K562 (cell line): ENCODE measurements at regions not wholly inside any gene's neighbourhood (a gene's known extent, or its start where the extent isn't known, plus 50 kb on each side); places are given as distances from the start of the nearest gene placed in this dataset.

Experiments used
- ATAC-seq: fragments of 200-7000 bp; cut with Tn5 transposase; 3 replicates; pipeline ENCODE4 v1.9.1; 2020; ENCODE audit warnings: moderate library complexity
- BruUV-seq: library from RNA; stranded (reverse); fragments of 400-500 nt; replicated peaks from 2 replicates; lab custom pipeline; 2021; lab: Mats Ljungman, UMichigan
- CTCF ChIA-PET: fragments of 300-600 bp; formaldehyde crosslinking; extraction: SDS; loops from one replicate; lab custom pipeline; 2021; ENCODE audit warnings: low intra/inter-chr PET ratio; lab: Yijun Ruan, JAX
- POLR2A ChIA-PET: fragments of 300-600, 350-650 bp; sonication (Branson Sonifier 250); formaldehyde crosslinking; extraction: SDS; loops from one replicate; lab custom pipeline; 2021; ENCODE audit warnings: antibody characterized with exemption, inconsistent platforms; lab: Yijun Ruan, JAX
- DNase-seq, 4 experiments: peaks; one replicate each; pipeline versions ENCODE4 v3.0.0 to v3.0.0-alpha.2; 2011 to 2018; ENCODE audit warnings: low spot score in 3 of 4, mixed read lengths in 3 of 4; ENCODE audit errors: extremely low read depth in 1 of 4
- FAIRE-seq: peaks from 2 replicates; lab custom pipeline; 2011; peaks lifted over from hg19 to GRCh38; lab: Jason Lieb, UNC
- H2AFZ ChIP-seq: 2 replicates; pipeline ENCODE4 v1.6.0; 2011; ENCODE audit warnings: low read depth, low read length, control low read depth, inconsistent platforms
- H3K27ac ChIP-seq: fragments of 200-600 bp; 3 replicates; pipeline ENCODE4 v1.8.0; 2011; ENCODE audit warnings: low read depth, mild to moderate bottlenecking, control low read depth, inconsistent platforms, low read length, moderate library complexity, mixed read lengths; ENCODE audit errors: extremely low read depth
- H3K27me3 ChIP-seq, 2 experiments: fragments of 300-600 bp in 1 of 2; 2 replicates in 1 of 2; 3 replicates in 1 of 2; pipeline versions ENCODE4 v1.6.0 to v1.8.0; 2011; ENCODE audit warnings: inconsistent platforms in 2 of 2, low read length in 2 of 2, mild to moderate bottlenecking in 1 of 2, mixed read lengths in 1 of 2, moderate library complexity in 1 of 2; ENCODE audit not compliant: control insufficient read depth in 2 of 2, insufficient read depth in 2 of 2
- H3K36me3 ChIP-seq: fragments of 300-600 bp; 3 replicates; pipeline ENCODE4 v1.8.0; 2011; ENCODE audit warnings: mild to moderate bottlenecking, low read length, inconsistent platforms; ENCODE audit not compliant: control insufficient read depth, insufficient read depth
- H3K4me1 ChIP-seq, 2 experiments: fragments of 200-600 bp in 1 of 2; replicated peaks in 1 of 2; 2 replicates in 1 of 2; 3 replicates in 1 of 2; pipeline versions ENCODE4 v1.5.1 to v1.8.0; 2011; ENCODE audit warnings: inconsistent platforms in 2 of 2, low read length in 2 of 2, mild to moderate bottlenecking in 1 of 2, mixed read lengths in 1 of 2, moderate library complexity in 1 of 2; ENCODE audit not compliant: control insufficient read depth in 2 of 2, insufficient read depth in 2 of 2
- H3K4me2 ChIP-seq: 2 replicates; pipeline ENCODE4 v1.6.1; 2011; ENCODE audit warnings: low read length, control low read depth, inconsistent platforms, mixed read lengths; ENCODE audit not compliant: insufficient read depth
- H3K4me3 ChIP-seq: fragments of 200-600 bp; sonication (generic), shearing (Covaris generic); 2 replicates; pipeline ENCODE4 v1.5.1; 2016; ENCODE audit warnings: control low read depth, inconsistent platforms
- H3K79me2 ChIP-seq: fragments of 200-600 bp; 3 replicates; pipeline ENCODE4 v1.8.0; 2011; ENCODE audit warnings: low read length, inconsistent platforms; ENCODE audit not compliant: control insufficient read depth, insufficient read depth
- H3K9ac ChIP-seq, 2 experiments: 2 replicates each; pipeline versions ENCODE4 v1.6.0 to v1.6.1; 2011; ENCODE audit warnings: low read depth in 2 of 2, low read length in 2 of 2, control low read depth in 1 of 2, inconsistent platforms in 1 of 2, mild to moderate bottlenecking in 1 of 2, mixed read lengths in 1 of 2; ENCODE audit not compliant: insufficient read depth in 1 of 2
- H3K9me1 ChIP-seq: one replicate; pipeline ENCODE4 v1.6.0; 2011; ENCODE audit warnings: inconsistent platforms, mild to moderate bottlenecking, low read length, moderate library complexity; ENCODE audit not compliant: control insufficient read depth, insufficient read depth
- H3K9me3 ChIP-seq: replicated peaks from 2 replicates; pipeline ENCODE4 v1.5.1; 2011; ENCODE audit warnings: low read depth, low read length, inconsistent platforms; ENCODE audit not compliant: control insufficient read depth, insufficient read depth
- H4K20me1 ChIP-seq: replicated peaks from 2 replicates; pipeline ENCODE4 v1.6.1; 2011; ENCODE audit warnings: low read length, inconsistent platforms, mixed read lengths; ENCODE audit not compliant: control insufficient read depth, insufficient read depth
- GTF2E2 ChIP-seq: fragments of 200-800 bp; sonication (Bioruptor generic); IDR thresholded peaks from 2 replicates; pipeline ENCODE4 v1.6.1; 2016; ENCODE audit warnings: missing genetic modification characterization, missing compliant biosample characterization
- MAFK ChIP-seq: IDR thresholded peaks from 2 replicates; pipeline ENCODE4 v1.6.1; 2011; ENCODE audit warnings: low read length, improper control_type of control experiment
- RB1 ChIP-seq: fragments of 450-650 bp; IDR thresholded peaks from 2 replicates; pipeline ENCODE4 v1.6.1; 2017; ENCODE audit warnings: low read depth, mild to moderate bottlenecking
- RBFOX2 ChIP-seq: fragments of 200-400 bp; formaldehyde crosslinking; IDR thresholded peaks from 2 replicates; pipeline ENCODE4 v1.6.1; 2017; ENCODE audit warnings: low read depth, mild to moderate bottlenecking, low read length, moderate library complexity
- TCFL5 ChIP-seq: fragments of 250-450 bp; sonication (Bioruptor Pico); conservative IDR thresholded peaks from 2 replicates; pipeline ENCODE4 v1.6.1; 2021; ENCODE audit warnings: mild to moderate bottlenecking, moderate library complexity, matching md5 sums
- UBTF ChIP-seq, 2 experiments: IDR thresholded peaks; 2 replicates each; pipeline ENCODE4 v1.6.1; 2012; ENCODE audit warnings: improper control_type of control experiment in 2 of 2, low read depth in 2 of 2, low read length in 2 of 2, borderline replicate concordance in 1 of 2
- ZNF280B ChIP-seq: fragments of 250-450 bp; sonication (Bioruptor Pico); IDR thresholded peaks from 2 replicates; pipeline ENCODE4 v1.5.1; 2021; ENCODE audit warnings: mild to moderate bottlenecking
- ZNF408 ChIP-seq: fragments of 250-450 bp; sonication (Bioruptor Pico); IDR thresholded peaks from 2 replicates; pipeline ENCODE4 v1.4.0; 2020; ENCODE audit warnings: low read depth, mild to moderate bottlenecking, moderate library complexity
- WGBS: fragments of 100-300 bp; shearing (Covaris generic); methylation state at CpG from one replicate; pipeline ENCODE4 v1.1.6; 2016; ENCODE audit warnings: low coverage, mixed read lengths; ENCODE audit not compliant: insufficient coverage; ENCODE audit errors: missing lambda C conversion rate; 5-methylcytosine and 5-hydroxymethylcytosine counted together
- in situ Hi-C: fragments of 300-500 bp; cut with MboI; formaldehyde crosslinking; loops from 4 replicates; pipeline ENCODE4 v1.15.0; 2018; ENCODE audit warnings: inconsistent platforms, mixed read lengths
- intact Hi-C: fragments of 100-400 bp; cut with micrococcal nuclease; formaldehyde crosslinking; loops from 2 replicates; pipeline ENCODE4 v1.14.2; 2022

- Histone ChIP-seq H3K36me3 (no peaks in the 10 kb centered on the region), H3K4me2 (no peak overlapping the region), H3K79me2 (no peaks in the 10 kb centered on the region), H3K27ac (no peak overlapping the region), H3K27me3 (no peaks in the 10 kb centered on the region), H3K4me1 (no peaks in the 10 kb centered on the region), H4K20me1 (no peaks in the 10 kb centered on the region), H3K9me3 (no peaks in the 10 kb centered on the region), H2AFZ (no peak overlapping the region), H3K9me1 (no peaks in the 10 kb centered on the region), H3K4me3 (no peak overlapping the region), H3K9ac (no peak overlapping the region)
- ChIA-PET POLR2A (interaction anchor here (0.7 kb wide), 1 partner anchor 74 kb away, joined by 3 read pairs; no protein-coding TSS in a partner anchor), CTCF (no interaction called here)
- in situ Hi-C loops: no loop called here
- no peak for ATAC-seq
- WGBS: 0% methylated on average over 3 of the region's 3 CpGs
- BruUV-seq: no TSS peak
- no peak for FAIRE-seq
- TF ChIP-seq MAFK (no peak), ZNF408 (no peak), ZNF280B (CRISPR knock-in tag) (no peak), RB1 (no peak), UBTF (IDR thresholded peaks at IDR 0.05; ENCODE audit: borderline replicate concordance in 1 of 2, low read depth in 2 of 2, low read length in 2 of 2) (no peak), TCFL5 (no peak), GTF2E2 (tag) (no peak), RBFOX2 (no peak)
- intact Hi-C loops: no loop called here
- DNase-seq: no peak
These were observed 667.5 kb downstream of the UTRN start for GRCh38 chr6:144952456-144953240.
